WTC11 (cell line): ENCODE measurements at regions not wholly inside any gene's neighbourhood (a gene's known extent, or its start where the extent isn't known, plus 50 kb on each side); places are given as distances from the start of the nearest gene placed in this dataset.

Experiments used
- JUN ChIP-seq: sonication (generic); formaldehyde crosslinking; IDR thresholded peaks from 2 replicates; pipeline ENCODE4 v1.8.0; 2023; ENCODE audit warnings: mild to moderate bottlenecking, missing genetic modification reagents
- NFYB ChIP-seq: sonication (generic); formaldehyde crosslinking; conservative IDR thresholded peaks from 2 replicates; pipeline ENCODE4 v1.8.0; 2022; ENCODE audit warnings: low read depth, missing genetic modification reagents

DNA sequence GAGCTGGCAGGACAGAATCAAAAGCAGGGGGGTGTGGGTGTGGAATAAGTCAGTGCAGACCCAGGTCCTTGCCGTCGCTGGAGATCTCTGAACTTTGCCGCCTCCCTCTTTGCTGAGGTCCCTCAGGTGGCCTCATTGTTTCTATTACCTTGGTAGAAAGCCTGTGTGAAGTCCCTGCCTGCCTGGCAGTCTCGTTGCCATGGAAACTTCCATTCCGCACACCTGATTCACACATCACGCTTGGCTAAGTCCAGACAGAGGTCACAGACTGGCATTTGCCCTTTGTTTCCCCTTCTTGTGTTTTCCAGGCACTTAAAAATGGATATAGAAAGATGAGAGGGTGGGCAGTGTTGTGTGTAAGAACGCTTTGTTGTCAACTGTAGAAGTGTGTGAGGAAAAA is 260.6 kb downstream of the PRL start:
- TF ChIP-seq JUN (CRISPR knock-in tag) (no peak), NFYB (no peak)
